NCI-H774 (cell line): ENCODE measurements at regions not wholly inside any gene's neighbourhood (a gene's known extent, or its start where the extent isn't known, plus 50 kb on each side); places are given as distances from the start of the nearest gene placed in this dataset.
"Not testable (repeated sequence)": the region's sequence is repeated elsewhere in the genome, so short reads cannot be mapped to it uniquely, and the experiment has no call there.

Experiments
- DNase-seq: peaks from one replicate; lab custom pipeline; 2025; lab: John Stamatoyannopoulos, UW

GRCh38 chr20:26373066-26373465, 676.4 kb upstream of the ZNF337 start:
- not testable (repeated sequence) for DNase-seq

- DNase-seq: no peak
These were observed 657.9 kb upstream of the ZNF337 start for GRCh38 chr20:26354511-26354910.

DNA sequence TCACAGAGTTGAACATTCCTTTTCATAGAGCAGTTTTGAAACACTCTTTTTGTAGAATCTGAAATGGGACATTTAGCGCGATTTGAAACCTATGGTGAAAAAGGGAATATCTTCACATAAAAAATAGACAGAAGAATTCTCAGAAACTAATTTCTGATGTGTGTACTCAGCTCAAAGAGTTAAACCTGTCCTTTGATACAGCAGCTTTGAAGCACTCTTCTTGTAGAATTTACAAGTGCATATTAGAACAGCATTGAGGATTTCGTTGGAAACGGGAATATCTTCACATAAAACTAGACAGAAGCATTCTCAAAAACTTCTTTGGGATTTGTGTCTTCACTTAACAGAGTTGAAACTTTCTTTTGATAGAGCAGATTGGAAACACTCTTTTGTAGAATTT, 650.7 kb upstream of the ZNF337 start:
- DNase-seq: no peak

GRCh38 chr20:26340460-26341065, 643.9 kb upstream of the ZNF337 start:
- not testable (repeated sequence) for DNase-seq

DNA sequence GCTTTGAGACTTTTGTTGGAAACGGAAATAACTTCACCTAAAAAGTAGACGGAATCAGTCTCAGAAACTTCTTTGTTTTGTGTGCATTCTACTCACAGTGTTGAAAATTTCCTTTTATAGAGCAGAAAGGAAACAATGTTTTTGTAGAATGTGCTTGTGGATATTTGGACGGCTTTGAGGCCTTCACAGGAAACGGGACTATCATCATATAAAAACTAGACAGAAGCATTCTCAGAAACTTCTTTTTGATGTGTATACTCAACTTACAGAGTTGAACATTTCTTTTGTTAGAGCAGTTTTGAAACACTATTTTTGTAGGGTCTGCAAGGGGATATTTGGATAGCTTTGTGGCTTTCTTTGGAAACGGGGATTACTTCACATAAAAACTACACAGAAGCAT, 627.5 kb upstream of the ZNF337 start:
- no peak for DNase-seq

DNA sequence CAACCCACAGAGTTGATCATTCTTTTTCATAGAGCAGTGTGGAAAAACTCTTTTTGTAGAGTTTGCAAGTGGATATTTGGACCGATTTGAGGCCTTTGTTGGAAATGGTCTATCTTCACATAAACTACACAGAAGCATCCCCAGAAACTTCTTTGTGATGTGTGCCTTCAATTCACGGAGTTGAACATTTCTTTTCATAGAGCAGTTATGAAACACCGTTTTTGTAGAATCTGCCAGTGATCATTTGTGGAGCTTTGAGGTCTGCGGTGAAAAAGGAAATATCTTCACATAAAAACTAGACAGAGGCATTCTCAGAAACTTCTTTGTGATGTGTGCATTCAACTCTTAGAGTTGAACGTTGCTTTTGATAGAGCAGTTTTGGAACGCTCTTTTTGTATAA, 618.4 kb upstream of the ZNF337 start:
- DNase-seq: no peak

DNA sequence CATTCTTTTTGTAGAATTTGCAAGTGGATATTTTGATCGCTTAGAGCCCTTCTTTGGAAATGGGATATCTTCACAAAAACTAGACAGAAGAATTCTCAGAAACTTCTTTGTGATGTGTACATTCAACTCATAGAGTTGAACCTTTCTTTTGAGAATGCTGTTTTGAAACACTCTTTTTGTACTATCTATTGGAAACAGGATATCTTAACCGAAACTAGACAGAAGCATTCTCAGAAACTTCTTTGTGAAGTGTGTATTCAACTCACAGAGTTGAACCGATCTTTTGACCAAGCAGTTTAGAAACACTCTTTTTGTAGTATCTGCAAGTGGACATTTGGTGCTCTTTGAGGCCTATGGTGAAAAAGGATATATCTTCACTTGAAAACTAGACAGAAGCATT, 613.1 kb upstream of the ZNF337 start:
- DNase-seq: not testable (repeated sequence)

- no peak for DNase-seq
These were observed 612.3 kb upstream of the ZNF337 start for GRCh38 chr20:26308961-26309360.

DNA sequence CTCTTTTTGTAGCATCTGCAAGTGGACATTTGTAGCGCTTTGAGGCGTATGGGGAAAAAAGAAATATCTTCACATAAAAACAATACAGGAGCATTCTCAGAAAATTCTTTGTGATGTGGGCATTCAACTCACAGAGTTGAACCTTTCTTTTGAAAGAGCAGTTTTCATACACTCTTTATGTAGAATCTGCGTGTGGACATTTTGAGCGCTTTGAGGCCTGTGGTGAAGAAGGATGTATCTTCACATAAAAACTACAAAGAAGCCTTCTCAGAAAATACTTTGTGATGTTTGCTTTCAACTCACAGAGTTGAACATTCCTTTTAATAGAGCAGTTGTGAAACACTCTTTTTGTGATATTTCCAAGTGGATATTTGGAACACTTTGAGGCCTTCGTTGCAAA, 598.4 kb upstream of the ZNF337 start:
- no peak for DNase-seq

DNA sequence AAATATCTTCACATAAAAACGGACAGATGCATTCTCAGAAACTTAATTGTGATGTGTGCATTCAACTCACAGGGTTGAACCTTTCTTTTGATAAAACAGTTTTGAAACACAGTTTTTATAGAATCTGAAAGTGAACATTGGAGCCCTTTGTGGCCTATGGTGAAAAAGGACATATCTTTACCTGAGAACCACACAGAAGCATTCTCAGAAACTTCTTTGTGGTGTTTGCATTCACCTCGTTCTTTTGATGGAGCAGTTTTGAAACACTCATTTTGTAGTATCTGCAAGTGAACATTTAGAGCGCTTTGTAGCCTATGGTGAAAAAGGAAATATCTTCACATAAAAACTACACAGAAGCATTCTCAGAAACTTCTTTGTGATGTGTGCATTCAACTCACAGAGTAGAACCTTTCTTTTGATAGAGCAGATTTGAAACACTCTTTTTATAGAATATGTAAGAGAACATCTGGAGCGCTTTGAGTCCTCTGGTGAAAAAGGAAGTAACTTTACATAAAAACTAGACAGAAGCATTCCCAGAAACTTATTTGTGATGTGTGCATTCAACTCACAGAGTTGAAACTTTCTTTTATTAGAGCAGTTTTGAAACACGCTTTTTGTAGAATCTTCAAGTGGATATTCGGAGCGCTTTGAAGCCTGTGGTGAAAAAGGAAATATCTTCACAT, 591.9 kb upstream of the ZNF337 start:
- DNase-seq: not testable (repeated sequence)

GRCh38 chr20:26279238-26279637, 582.6 kb upstream of the ZNF337 start:
- DNase-seq: no peak

DNA sequence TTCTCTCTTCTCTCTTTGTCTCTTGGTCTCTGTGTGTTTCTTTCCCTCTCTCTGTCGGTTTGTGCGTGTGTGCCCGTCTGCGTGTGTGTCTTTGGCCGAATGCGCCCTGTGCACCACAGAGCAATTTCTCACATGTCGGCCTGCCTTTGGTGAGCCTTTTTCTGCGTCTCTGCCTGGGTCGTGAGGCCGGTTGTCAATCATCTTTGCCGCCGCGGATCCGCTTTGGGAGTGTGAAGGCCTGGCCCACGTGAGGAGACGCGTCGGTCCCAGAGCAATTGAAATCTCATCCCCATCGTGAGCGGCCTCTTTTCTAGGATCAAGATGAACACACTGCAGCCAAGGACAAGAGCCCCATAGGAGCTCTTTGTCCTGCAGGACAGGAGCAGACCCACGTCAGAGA, 580.7 kb upstream of the ZNF337 start:
- no peak for DNase-seq

DNA sequence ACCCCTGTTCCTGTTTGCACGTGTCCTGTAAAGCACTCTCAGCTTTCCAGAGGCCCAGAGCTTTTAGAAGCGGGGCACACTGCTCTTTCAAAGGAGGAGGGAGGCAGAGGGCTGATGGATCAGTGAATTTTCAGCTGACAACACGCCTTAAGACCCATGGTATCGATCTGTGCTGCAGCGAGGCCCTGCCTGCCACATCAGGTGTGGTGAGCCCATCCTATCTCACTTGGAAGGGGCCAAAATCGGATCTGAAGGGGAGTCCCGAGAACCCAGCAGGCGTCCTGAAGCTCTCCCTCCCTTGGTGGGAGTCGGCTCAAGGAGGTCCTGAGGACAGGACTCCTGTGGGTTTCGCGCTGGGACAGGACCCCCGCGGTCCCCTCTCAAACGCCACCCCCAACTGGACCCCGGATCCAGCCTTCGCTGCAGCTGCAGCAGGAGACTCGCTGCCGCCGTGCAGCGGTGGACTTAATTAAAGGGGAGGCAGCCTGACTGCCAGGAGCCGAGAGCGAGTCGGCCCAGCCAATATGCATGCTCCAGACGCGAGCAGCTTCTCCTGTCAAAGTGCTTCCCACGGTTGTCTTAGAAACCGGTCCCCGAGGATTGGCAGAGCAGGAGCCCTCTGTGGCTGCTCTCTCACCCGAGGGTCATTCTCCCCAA, 580.0 kb upstream of the ZNF337 start:
- no peak for DNase-seq

DNA sequence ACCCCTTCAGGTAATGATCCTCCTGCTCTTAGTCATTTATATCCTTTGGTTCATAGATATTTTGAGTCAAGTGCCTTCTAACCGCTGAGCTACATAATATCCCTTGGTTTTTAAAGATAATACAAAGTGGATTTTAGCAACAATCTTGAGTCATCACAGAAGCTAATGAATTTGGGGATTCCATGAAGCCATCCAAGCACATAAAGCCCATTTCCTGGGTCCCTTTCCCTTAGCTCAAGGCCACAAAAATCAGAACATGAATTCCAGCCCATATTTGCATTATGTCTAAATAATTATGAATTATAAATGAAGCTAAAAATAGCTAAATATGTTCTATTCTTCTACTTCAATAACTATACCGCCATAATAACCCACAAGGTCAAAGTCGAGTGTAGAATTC, 572.1 kb upstream of the ZNF337 start:
- DNase-seq: not testable (repeated sequence)

- not testable (repeated sequence) for DNase-seq
These were observed 564.3 kb upstream of the ZNF337 start for GRCh38 chr20:26260925-26261324.

DNA sequence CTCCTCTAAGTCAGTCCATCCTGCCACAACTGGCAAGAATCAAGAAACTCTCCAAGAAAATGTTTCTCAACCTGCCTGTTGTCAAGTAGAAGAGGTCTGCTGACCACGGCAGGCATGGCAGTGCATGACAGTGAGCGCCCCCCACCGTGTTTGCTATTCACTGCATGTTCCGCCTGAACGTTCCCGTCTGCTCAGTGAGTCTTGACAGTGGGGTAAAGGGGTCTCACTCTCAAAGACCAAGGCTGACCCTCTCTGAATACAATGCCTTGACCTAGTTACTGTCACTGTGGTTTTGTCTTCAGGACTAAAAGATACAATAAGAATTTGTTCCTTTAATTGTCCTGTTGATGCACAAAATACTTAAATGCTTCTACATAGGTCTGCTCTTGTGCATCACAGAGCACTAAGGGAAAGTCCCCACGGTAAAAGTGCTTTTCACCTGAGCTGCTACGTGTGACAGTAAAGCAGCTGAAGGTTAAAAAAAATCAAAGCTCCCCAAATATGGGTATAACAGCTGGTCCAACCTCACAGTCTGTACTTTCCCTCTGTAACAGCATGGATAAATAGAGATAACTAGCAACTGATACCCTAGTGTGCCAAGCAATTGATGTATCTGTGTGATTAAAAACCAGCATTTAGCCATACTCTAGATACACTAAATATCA, 555.8 kb upstream of the ZNF337 start:
- DNase-seq: not testable (repeated sequence)

DNA sequence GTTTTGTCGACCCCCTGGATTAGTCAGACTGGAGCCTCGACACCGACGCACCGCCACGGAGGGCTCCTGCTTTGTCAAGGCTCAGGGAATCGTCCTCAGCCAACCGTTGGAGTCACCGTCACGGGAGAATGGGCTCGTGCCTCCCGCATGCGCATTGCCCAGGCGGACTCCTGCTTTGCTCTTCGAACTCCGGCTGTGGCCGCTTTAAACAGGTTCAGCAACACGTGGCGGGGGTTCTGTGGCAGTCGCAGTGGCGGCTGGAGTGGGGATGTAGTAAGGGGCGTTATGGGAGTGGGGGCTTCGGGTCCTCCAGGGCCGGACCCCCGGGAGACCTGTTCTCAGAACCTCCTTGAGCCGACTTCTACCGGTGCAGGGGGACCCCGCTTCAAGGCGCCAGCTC, 554.7 kb upstream of the ZNF337 start:
- not testable (repeated sequence) for DNase-seq

- DNase-seq: not testable (repeated sequence)
These were observed 553.8 kb upstream of the ZNF337 start for GRCh38 chr20:26250249-26251114.

GRCh38 chr20:26243731-26244130, 547.1 kb upstream of the ZNF337 start:
- DNase-seq: no peak

- DNase-seq: not testable (repeated sequence)
These were observed 524.0 kb upstream of the ZNF337 start for GRCh38 chr20:26220609-26221008.

DNA sequence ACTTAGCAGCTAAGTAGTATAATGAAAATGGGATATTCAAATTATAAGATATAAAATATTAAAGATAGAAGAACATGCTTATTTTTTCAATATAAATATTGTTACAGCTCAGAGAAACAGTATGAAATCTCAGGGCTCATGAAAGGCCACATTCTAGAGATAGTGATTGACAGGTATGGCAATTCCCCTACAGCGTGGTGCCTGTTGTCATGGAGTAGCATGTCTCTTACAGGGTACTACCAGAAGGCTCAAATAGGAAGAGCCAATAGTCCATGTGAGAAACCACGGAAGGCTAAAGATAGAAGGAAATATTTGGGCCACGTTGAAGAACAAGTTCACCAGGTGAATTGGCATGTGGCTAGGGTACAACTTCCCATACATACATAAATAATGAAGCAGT, 522.9 kb upstream of the ZNF337 start:
- DNase-seq: not testable (repeated sequence)

GRCh38 chr20:26218301-26218700, 521.6 kb upstream of the ZNF337 start:
- no peak for DNase-seq
